Ectodermal cell (in vitro differentiated cells): ENCODE measurements at regions not wholly inside any gene's neighbourhood (a gene's known extent, or its start where the extent isn't known, plus 50 kb on each side); places are given as distances from the start of the nearest gene placed in this dataset.

Source experiments
- H3K27ac ChIP-seq: 2 replicates; pipeline ENCODE4 v1.7.0; 2013; ENCODE audit warnings: mild to moderate bottlenecking, low read depth, low read length; ENCODE audit not compliant: insufficient read depth, poor library complexity, severe bottlenecking
- H3K27me3 ChIP-seq: 2 replicates; pipeline ENCODE4 v1.7.0; 2013; ENCODE audit warnings: mild to moderate bottlenecking, low read length; ENCODE audit not compliant: insufficient read depth, control insufficient read depth, poor library complexity, severe bottlenecking
- H3K36me3 ChIP-seq: one replicate; pipeline ENCODE4 v1.7.0; 2013; ENCODE audit warnings: low read length; ENCODE audit not compliant: control insufficient read depth, insufficient read depth
- H3K4me1 ChIP-seq: one replicate; pipeline ENCODE4 v1.7.0; 2013; ENCODE audit warnings: low read length; ENCODE audit not compliant: control insufficient read depth, insufficient read depth
- H3K4me3 ChIP-seq: 2 replicates; pipeline ENCODE4 v1.7.0; 2013; ENCODE audit warnings: low read depth, low read length, control low read depth; ENCODE audit not compliant: insufficient read depth
- H3K9me3 ChIP-seq: 2 replicates; pipeline ENCODE4 v1.7.0; 2013; ENCODE audit warnings: mild to moderate bottlenecking, low read length, moderate library complexity; ENCODE audit not compliant: control insufficient read depth
- WGBS, 2 experiments: methylation state at CpG; one replicate each; pipeline ENCODE4 v1.1.7; 2013; ENCODE audit warnings: missing lambda C conversion rate in 2 of 2; 5-methylcytosine and 5-hydroxymethylcytosine counted together

DNA sequence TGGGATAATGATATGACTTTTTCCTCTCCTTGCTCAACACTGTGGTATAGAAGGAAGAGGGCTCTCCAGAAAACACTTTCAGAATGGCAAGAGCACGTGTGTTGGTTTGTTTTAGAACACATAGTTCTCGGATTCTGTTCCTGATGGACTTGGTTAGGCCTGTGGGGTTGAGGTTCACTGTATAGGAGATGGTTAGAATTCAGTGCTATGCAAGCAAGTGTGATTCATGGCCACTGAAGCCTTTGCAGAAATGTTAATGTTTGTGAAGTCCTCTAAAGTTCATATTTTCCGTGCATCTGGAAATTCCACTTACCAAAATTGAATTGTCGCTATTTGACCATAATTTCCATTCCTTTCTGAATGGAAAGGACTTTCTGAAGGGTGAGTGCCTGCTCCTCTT is 233.2 kb upstream of the DDHD1 start:
- no peak overlapping the region for H3K4me3 ChIP-seq
- H3K36me3 ChIP-seq, result no peaks in the 10 kb centered on the region
- no peaks in the 10 kb centered on the region for H3K27me3 ChIP-seq
- H3K4me1 ChIP-seq, result no peaks in the 10 kb centered on the region
- no peak overlapping the region for H3K27ac ChIP-seq
- H3K9me3 ChIP-seq, result no peaks in the 10 kb centered on the region
- WGBS, 2 experiments, result 92 to 96% methylated on average over 4 of the region's 4 CpGs

DNA sequence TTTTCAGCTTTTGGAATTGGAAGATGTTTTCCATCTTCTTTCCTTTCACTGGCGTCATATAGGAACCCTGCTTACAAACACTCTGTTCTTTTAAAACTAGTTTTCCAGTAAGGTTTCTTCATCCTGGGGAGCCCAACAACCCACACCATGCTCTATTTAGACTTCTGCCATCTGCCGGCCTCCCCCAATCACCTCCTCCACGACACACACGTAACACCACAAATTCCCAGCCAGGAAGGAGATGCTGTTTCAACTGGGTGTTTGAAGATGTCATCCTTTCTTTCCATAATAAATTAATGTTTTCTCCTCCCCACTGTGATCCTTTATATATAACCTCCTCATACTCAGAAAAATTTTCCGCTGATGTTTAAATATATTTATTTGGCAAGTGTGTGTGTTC is 231.4 kb upstream of the DDHD1 start:
- Histone ChIP-seq H3K4me1 (no peaks in the 10 kb centered on the region), H3K9me3 (no peaks in the 10 kb centered on the region), H3K36me3 (no peaks in the 10 kb centered on the region), H3K4me3 (no peak overlapping the region), H3K27me3 (no peaks in the 10 kb centered on the region), H3K27ac (no peak overlapping the region)
- WGBS, 2 experiments, result 95% methylated on average over 4 of the region's 5 CpGs

DNA sequence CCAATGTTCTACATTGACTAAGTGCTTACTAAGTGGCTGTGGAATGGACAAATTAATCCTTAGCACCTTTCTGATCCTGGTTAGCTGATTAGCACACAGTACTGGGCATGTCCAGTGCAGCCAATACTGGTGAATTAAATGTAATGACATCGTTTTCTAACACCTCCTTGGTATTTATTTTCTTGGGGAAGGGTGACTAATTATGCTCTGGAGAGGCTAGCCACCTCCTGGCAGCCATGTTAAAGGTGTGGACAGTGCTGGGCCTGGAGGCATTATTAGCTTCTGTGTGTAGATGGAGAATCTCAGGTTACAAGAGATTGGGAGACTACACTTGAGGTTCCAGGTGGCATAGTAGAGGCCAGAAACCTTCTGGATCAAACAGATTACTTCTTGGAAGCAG is 230.9 kb upstream of the DDHD1 start:
- Histone ChIP-seq H3K27ac (no peak overlapping the region), H3K4me1 (no peaks in the 10 kb centered on the region), H3K27me3 (no peaks in the 10 kb centered on the region), H3K4me3 (no peak overlapping the region), H3K36me3 (no peaks in the 10 kb centered on the region), H3K9me3 (no peaks in the 10 kb centered on the region)
- WGBS, 2 experiments, result 87 to 89% methylated on average over 1 of the region's 1 CpG

- no peaks in the 10 kb centered on the region for H3K27me3 ChIP-seq
- H3K27ac ChIP-seq, result no peak overlapping the region
- H3K9me3 ChIP-seq, result no peaks in the 10 kb centered on the region
- no peak overlapping the region for H3K4me3 ChIP-seq
- 94 to 95% methylated on average over 2 of the region's 2 CpGs for WGBS, 2 experiments
- no peaks in the 10 kb centered on the region for H3K36me3 ChIP-seq
- H3K4me1 ChIP-seq, result no peaks in the 10 kb centered on the region
These were observed 228.8 kb upstream of the DDHD1 start for GRCh38 chr14:53381895-53382294.

DNA sequence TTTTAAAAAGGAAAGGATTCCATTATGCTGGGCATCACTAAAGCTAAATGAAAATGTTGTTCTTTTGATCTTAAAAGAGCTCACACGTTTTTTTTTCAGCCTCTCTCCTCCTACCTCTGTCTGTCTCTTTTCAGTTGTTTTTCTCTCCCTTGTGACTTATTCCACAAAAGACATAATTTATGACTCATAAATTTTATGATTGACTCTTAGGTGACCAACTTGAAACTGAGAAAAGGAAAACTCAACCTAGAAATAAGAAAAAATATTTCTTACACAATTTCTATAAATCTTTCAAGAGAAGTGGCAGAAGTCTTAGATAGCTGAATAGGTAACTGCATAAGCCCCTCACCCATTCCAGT is 227.7 kb upstream of the DDHD1 start:
- Histone ChIP-seq H3K27ac (no peak overlapping the region), H3K36me3 (no peaks in the 10 kb centered on the region), H3K4me1 (no peaks in the 10 kb centered on the region), H3K4me3 (no peak overlapping the region), H3K9me3 (no peaks in the 10 kb centered on the region), H3K27me3 (no peaks in the 10 kb centered on the region)
- 82% methylated on average over 1 of the region's 1 CpG; no CpG with 5 or more reads in 1 of the 2 experiments for WGBS, 2 experiments

DNA sequence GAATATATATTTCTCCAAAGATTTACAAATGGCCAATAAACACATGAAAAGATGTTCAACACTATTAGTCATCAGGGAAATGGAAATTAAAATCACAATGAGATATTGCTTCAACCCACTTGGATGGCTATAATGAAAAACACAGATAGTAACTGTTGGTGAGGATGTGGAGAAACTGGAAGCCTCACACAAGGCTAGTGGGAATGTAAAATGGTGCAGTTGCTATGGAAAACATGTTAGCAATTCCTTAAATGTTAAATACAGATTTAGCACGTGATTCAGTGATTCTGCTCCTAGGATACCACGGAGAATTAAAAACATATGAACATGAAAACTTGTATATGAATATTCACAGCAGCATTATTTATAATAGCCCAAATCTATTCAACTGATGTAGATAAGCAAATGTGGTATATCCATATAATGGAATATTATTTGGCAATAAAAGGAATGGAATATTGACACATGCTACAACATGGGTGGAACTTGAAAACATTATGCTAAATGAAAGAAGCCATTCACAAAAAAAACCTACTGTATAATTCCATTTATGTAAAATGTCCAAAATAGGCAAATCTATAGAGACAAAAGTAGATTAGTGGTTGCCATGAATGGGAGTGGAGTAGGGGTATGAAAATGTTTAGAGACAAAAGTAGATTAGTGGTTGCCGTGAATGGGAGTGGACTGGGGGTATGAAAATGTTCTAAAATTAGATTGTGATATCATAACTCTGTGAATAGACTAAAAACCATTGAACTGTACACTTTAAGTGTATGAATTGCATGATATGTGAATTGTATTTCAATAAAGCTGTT is 227.1 kb upstream of the DDHD1 start:
- Histone ChIP-seq H3K4me3 (no peak overlapping the region), H3K4me1 (no peaks in the 10 kb centered on the region), H3K27ac (no peak overlapping the region), H3K27me3 (no peaks in the 10 kb centered on the region), H3K36me3 (no peaks in the 10 kb centered on the region), H3K9me3 (no peaks in the 10 kb centered on the region)
- 96 to 100% methylated on average over 1 to 2 of the region's 3 CpGs for whole genome bisulfite sequencing, 2 experiments

GRCh38 chr14:53378142-53378541 is 225.0 kb upstream of the DDHD1 start:
- Histone ChIP-seq H3K27ac (no peak overlapping the region), H3K9me3 (no peaks in the 10 kb centered on the region), H3K27me3 (no peaks in the 10 kb centered on the region), H3K4me3 (no peak overlapping the region), H3K4me1 (no peaks in the 10 kb centered on the region), H3K36me3 (no peaks in the 10 kb centered on the region)
- WGBS, 2 experiments, result 92 to 97% methylated on average over 4 of the region's 4 CpGs

- Histone ChIP-seq H3K4me3 (no peak overlapping the region), H3K27ac (no peak overlapping the region), H3K9me3 (no peaks in the 10 kb centered on the region), H3K36me3 (no peaks in the 10 kb centered on the region), H3K27me3 (no peaks in the 10 kb centered on the region), H3K4me1 (no peaks in the 10 kb centered on the region)
- WGBS, 2 experiments, result 86 to 96% methylated on average over 2 of the region's 2 CpGs
These were observed 222.9 kb upstream of the DDHD1 start for GRCh38 chr14:53376064-53376463.

GRCh38 chr14:53375599-53375998 is 222.5 kb upstream of the DDHD1 start:
- Histone ChIP-seq H3K27me3 (no peaks in the 10 kb centered on the region), H3K4me1 (no peaks in the 10 kb centered on the region), H3K4me3 (no peak overlapping the region), H3K9me3 (no peaks in the 10 kb centered on the region), H3K27ac (no peak overlapping the region), H3K36me3 (no peaks in the 10 kb centered on the region)
- WGBS, 2 experiments, result 80 to 82% methylated on average over 3 of the region's 3 CpGs

DNA sequence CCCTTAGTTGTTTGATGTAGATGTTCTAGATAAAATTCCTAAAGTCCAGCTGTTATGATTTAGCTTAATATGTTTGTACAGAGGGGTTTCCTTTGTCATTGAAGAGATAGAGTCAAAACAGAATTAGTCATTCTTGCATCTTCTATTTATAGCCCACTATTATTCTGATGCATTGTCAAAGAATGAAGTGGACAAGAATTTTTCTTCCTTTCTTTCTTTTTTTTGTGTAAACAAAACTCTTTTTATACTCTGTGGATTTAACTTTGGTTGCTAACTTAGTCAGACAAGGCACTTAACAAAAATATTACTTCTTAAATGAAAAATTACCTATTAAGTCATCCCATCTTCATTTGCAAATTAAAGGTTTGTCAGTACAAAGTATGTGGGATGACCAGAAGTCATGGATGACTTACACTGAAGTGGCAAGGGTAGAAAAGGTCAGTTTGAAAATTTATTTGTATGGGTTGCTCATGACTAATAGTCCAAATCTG is 215.6 kb upstream of the DDHD1 start:
- Histone ChIP-seq H3K9me3 (no peaks in the 10 kb centered on the region), H3K27ac (no peak overlapping the region), H3K27me3 (no peaks in the 10 kb centered on the region), H3K4me3 (no peak overlapping the region), H3K4me1 (peaks cover 6% of the 10 kb centered on the region), H3K36me3 (no peaks in the 10 kb centered on the region)
